ENCODE measurements at regions not wholly inside any gene's neighbourhood (a gene's known extent, or its start where the extent isn't known, plus 50 kb on each side); places are given as distances from the start of the nearest gene placed in this dataset.

DNA sequence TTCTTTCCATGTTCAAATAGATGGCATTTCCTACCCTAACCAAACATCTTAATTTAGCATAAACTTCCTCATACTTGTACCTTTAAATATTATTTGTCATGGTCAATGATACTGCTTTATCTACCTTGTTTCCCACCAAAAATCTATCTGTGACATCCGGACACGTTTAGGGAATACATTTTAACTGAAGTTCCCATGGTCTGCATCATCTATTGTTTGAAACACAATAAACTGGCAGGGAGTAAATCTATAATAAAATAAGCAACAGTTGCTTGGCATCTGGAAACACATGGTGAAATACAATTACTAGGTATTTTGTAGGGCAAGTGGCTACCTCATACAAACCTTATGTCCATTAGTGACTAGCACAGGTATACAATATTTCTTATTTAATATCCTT lies 289.1 kb downstream of the GJA1 start:
- TF ChIP-seq CTCF (IDR thresholded peaks at IDR 0.05 in 4 of 5, conservative IDR thresholded peaks at IDR 0.05 in 1 of 5) (no peak), POLR2A (IDR thresholded peaks at IDR 0.05) (no peak)
